Spinal cord (tissue), 9 donors: ENCODE measurements at regions not wholly inside any gene's neighbourhood (a gene's known extent, or its start where the extent isn't known, plus 50 kb on each side); places are given as distances from the start of the nearest gene placed in this dataset.

Source experiments
- DNase-seq, 6 donors: peaks; one replicate each; pipeline versions ENCODE4 v3.0.0 to v3.0.0-alpha.2; 2013 to 2015; ENCODE audit warnings: low spot score in 6 of 6, low read depth in 4 of 6
- H3K27ac ChIP-seq: one replicate; pipeline ENCODE4 v1.5.1; 2013; ENCODE audit warnings: low read depth, low read length, control low read depth
- H3K27me3 ChIP-seq: one replicate; pipeline ENCODE4 v1.6.1; 2013; ENCODE audit warnings: low read length; ENCODE audit not compliant: control insufficient read depth, insufficient read depth
- H3K36me3 ChIP-seq: one replicate; pipeline ENCODE4 v1.6.1; 2013; ENCODE audit warnings: low read length; ENCODE audit not compliant: control insufficient read depth, insufficient read depth
- H3K4me1 ChIP-seq: one replicate; pipeline ENCODE4 v1.6.1; 2013; ENCODE audit warnings: low read length; ENCODE audit not compliant: control insufficient read depth, insufficient read depth
- H3K4me3 ChIP-seq: one replicate; pipeline ENCODE4 v1.5.1; 2013; ENCODE audit warnings: low read depth, low read length, control low read depth
- H3K9me3 ChIP-seq: one replicate; pipeline ENCODE4 v1.6.1; 2013; ENCODE audit warnings: low read length; ENCODE audit not compliant: control insufficient read depth, insufficient read depth
- WGBS: methylation state at CpG from one replicate; pipeline ENCODE4 v1.1.5; 2013; ENCODE audit warnings: missing lambda C conversion rate; ENCODE audit not compliant: insufficient coverage; 5-methylcytosine and 5-hydroxymethylcytosine counted together
- donor health status: healthy.

- whole genome bisulfite sequencing = no CpG with 5 or more reads among the region's 3 CpGs
- H3K4me3 ChIP-seq = no peak overlapping the region
- DNase-seq = no peak
- peaks cover 7% of the 10 kb centered on the region for H3K9me3 ChIP-seq
- H3K36me3 ChIP-seq = no peaks in the 10 kb centered on the region
- no peaks in the 10 kb centered on the region for H3K27me3 ChIP-seq
- H3K27ac ChIP-seq = no peak overlapping the region
- H3K4me1 ChIP-seq = no peaks in the 10 kb centered on the region
Measured at GRCh38 chr11:130744794-130745193, 171.5 kb downstream of the SNX19 start.

GRCh38 chr11:130749216-130749615 is 167.1 kb downstream of the SNX19 start:
- no peaks in the 10 kb centered on the region for H3K36me3 ChIP-seq
- no peak overlapping the region for H3K4me3 ChIP-seq
- no peaks in the 10 kb centered on the region for H3K4me1 ChIP-seq
- no peaks in the 10 kb centered on the region for H3K9me3 ChIP-seq
- DNase-seq = no peak
- H3K27me3 ChIP-seq = no peaks in the 10 kb centered on the region
- H3K27ac ChIP-seq = no peak overlapping the region
- WGBS = 100% methylated on average over 1 of the region's 2 CpGs

- Histone ChIP-seq H3K9me3 (no peaks in the 10 kb centered on the region), H3K27me3 (no peaks in the 10 kb centered on the region), H3K36me3 (no peaks in the 10 kb centered on the region), H3K27ac (no peak overlapping the region), H3K4me1 (no peaks in the 10 kb centered on the region), H3K4me3 (no peak overlapping the region)
- DNase-seq = no peak
- WGBS = 38% methylated on average over 5 of the region's 6 CpGs
Measured at GRCh38 chr11:130760515-130761125, 155.7 kb downstream of the SNX19 start.

- Histone ChIP-seq H3K4me1 (no peaks in the 10 kb centered on the region), H3K4me3 (no peak overlapping the region), H3K27me3 (no peaks in the 10 kb centered on the region), H3K27ac (no peak overlapping the region), H3K36me3 (no peaks in the 10 kb centered on the region), H3K9me3 (no peaks in the 10 kb centered on the region)
- no CpG with 5 or more reads among the region's 3 CpGs for WGBS
- no peak for DNase-seq
Measured at GRCh38 chr11:130761560-130762220, 154.6 kb downstream of the SNX19 start.

- Histone ChIP-seq H3K27ac (no peak overlapping the region), H3K36me3 (no peaks in the 10 kb centered on the region), H3K27me3 (no peaks in the 10 kb centered on the region), H3K9me3 (no peaks in the 10 kb centered on the region), H3K4me3 (no peak overlapping the region), H3K4me1 (no peaks in the 10 kb centered on the region)
- no peak for DNase-seq
- 85% methylated on average over 6 of the region's 7 CpGs for WGBS
Measured at GRCh38 chr11:130762638-130763037, 153.6 kb downstream of the SNX19 start.

- no peaks in the 10 kb centered on the region for H3K4me1 ChIP-seq
- DNase-seq = no peak
- no peak overlapping the region for H3K4me3 ChIP-seq
- no peaks in the 10 kb centered on the region for H3K36me3 ChIP-seq
- WGBS = 90% methylated on average over 12 of the region's 16 CpGs
- H3K9me3 ChIP-seq = no peaks in the 10 kb centered on the region
- H3K27me3 ChIP-seq = no peaks in the 10 kb centered on the region
- no peak overlapping the region for H3K27ac ChIP-seq
Measured at GRCh38 chr11:130763087-130763980, 152.9 kb downstream of the SNX19 start.

- 88% methylated on average over 5 of the region's 8 CpGs for WGBS
- Histone ChIP-seq H3K27me3 (no peaks in the 10 kb centered on the region), H3K4me1 (no peaks in the 10 kb centered on the region), H3K36me3 (no peaks in the 10 kb centered on the region), H3K9me3 (no peaks in the 10 kb centered on the region), H3K4me3 (no peak overlapping the region), H3K27ac (no peak overlapping the region)
- no peak for DNase-seq
Measured at GRCh38 chr11:130765406-130765805, 150.9 kb downstream of the SNX19 start.

GRCh38 chr11:130765951-130766649 is 150.2 kb downstream of the SNX19 start:
- WGBS = 57% methylated on average over 4 of the region's 5 CpGs
- DNase-seq = no peak
- Histone ChIP-seq H3K4me1 (no peaks in the 10 kb centered on the region), H3K9me3 (no peaks in the 10 kb centered on the region), H3K36me3 (no peaks in the 10 kb centered on the region), H3K27ac (no peak overlapping the region), H3K27me3 (no peaks in the 10 kb centered on the region), H3K4me3 (no peak overlapping the region)

- no peak overlapping the region for H3K4me3 ChIP-seq
- no peaks in the 10 kb centered on the region for H3K27me3 ChIP-seq
- no peaks in the 10 kb centered on the region for H3K36me3 ChIP-seq
- H3K9me3 ChIP-seq = no peaks in the 10 kb centered on the region
- no peaks in the 10 kb centered on the region for H3K4me1 ChIP-seq
- DNase-seq = no peak
- no CpG with 5 or more reads among the region's 3 CpGs for WGBS
- H3K27ac ChIP-seq = no peak overlapping the region
Measured at GRCh38 chr11:130766650-130767565, 149.4 kb downstream of the SNX19 start.
